ENCODE measurements at regions not wholly inside any gene's neighbourhood (a gene's known extent, or its start where the extent isn't known, plus 50 kb on each side); places are given as distances from the start of the nearest gene placed in this dataset.

DNA sequence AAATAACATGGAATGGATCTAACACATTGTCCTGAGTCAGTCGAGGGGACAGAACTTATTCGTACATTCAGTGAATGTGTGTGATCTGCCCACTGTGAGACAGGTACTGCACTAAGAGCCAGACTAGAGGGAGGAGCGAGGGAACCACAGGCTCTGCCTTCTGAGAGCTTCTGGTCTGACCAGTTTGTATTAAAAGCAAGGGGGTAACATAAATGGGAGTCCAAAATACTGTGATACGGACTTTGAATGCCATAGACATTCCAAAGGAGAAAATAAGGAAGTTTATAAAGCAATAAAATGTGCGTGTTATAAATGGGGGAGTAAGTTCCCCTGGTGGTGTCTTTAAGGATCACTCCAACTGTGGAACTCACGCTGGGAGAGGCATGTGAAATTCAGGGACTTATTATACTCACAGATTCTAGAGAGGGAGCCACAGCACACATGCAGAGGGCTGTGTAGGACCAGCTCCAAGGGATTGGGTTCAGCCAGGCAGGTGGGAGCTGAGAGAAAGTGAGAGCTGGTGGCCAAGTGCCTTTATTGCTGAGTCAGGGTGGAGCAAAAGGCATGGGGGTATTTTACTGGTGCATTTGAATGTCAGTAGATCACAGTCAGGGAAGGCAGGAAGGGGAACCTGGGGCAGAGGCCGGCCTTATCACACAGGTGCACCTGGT lies 186.5 kb upstream of the WWC1 start:
- H3K36me3 ChIP-seq, result no peaks in the 10 kb centered on the region
- H3K27me3 ChIP-seq, result no peaks in the 10 kb centered on the region
- ATAC-seq (no peak), DNase-seq (no peak)
- intact Hi-C loops (cut with DNase I; ENCODE audit: low total_unique reads) (no loop called here), in situ Hi-C loops (cut with MboI; ENCODE audit: low sequenced_read_pairs in 4 of 4) (no loop called here)
- H3K4me3 ChIP-seq, result no peak overlapping the region
- H3K27ac ChIP-seq, result no peak overlapping the region
- H3K4me1 ChIP-seq, result no peaks in the 10 kb centered on the region
- TF ChIP-seq POLR2A (IDR thresholded peaks at IDR 0.05), result no peak
- TF ChIP-seq, protein P1, sequence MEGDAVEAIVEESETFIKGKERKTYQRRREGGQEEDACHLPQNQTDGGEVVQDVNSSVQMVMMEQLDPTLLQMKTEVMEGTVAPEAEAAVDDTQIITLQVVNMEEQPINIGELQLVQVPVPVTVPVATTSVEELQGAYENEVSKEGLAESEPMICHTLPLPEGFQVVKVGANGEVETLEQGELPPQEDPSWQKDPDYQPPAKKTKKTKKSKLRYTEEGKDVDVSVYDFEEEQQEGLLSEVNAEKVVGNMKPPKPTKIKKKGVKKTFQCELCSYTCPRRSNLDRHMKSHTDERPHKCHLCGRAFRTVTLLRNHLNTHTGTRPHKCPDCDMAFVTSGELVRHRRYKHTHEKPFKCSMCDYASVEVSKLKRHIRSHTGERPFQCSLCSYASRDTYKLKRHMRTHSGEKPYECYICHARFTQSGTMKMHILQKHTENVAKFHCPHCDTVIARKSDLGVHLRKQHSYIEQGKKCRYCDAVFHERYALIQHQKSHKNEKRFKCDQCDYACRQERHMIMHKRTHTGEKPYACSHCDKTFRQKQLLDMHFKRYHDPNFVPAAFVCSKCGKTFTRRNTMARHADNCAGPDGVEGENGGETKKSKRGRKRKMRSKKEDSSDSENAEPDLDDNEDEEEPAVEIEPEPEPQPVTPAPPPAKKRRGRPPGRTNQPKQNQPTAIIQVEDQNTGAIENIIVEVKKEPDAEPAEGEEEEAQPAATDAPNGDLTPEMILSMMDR (IDR thresholded peaks at IDR 0.05 in 4 of 5, conservative IDR thresholded peaks at IDR 0.05 in 1 of 5), result no peak
- H3K9me3 ChIP-seq, result no peaks in the 10 kb centered on the region

DNA sequence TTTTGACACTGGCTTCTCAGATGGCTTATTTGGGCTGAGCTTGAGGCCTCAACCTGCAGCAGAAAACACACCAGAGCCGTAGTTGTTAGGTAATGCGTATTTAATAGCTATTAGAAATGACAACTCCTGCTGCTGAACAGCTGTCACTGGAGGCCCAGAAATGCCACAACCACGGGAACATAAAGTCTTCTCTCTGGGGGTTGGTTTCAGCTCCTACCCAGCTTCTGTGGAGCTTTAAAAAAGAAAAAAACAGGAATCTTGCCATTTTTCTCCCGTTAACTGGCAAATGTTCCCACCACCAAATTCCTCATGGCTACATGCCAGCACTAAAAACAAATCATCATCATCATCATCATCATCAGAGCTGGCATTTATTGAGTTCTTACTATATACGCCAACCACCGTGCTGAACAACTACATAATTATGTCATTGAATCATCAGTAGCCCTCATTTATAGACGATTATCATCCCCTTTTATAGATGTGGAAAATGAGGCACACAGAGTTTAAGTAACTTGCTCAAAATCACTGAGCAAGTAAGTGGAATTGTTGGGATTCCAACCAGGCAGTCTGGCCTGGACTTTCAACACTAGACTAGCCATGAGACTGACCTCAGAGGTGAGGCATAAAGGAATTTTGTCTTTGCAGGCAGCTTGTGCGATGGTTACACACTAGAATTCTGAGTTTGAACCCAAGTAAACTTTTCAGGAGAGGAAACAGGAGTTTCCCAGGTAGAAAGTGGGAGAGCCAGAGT lies 185.3 kb upstream of the WWC1 start:
- H3K27ac ChIP-seq, result no peak overlapping the region
- H3K4me3 ChIP-seq, result no peak overlapping the region
- H3K36me3 ChIP-seq, result no peaks in the 10 kb centered on the region
- DNase-seq (no peak), ATAC-seq (no peak)
- TF ChIP-seq, protein P1 (IDR thresholded peaks at IDR 0.05 in 4 of 5, conservative IDR thresholded peaks at IDR 0.05 in 1 of 5), result no peak
- no peak for TF ChIP-seq POLR2A (IDR thresholded peaks at IDR 0.05)
- intact Hi-C loops (cut with DNase I; ENCODE audit: low total_unique reads) (no loop called here), in situ Hi-C loops (cut with MboI; ENCODE audit: low sequenced_read_pairs in 4 of 4) (no loop called here)
- H3K4me1 ChIP-seq, result no peaks in the 10 kb centered on the region
- no peaks in the 10 kb centered on the region for H3K9me3 ChIP-seq
- no peaks in the 10 kb centered on the region for H3K27me3 ChIP-seq

DNA sequence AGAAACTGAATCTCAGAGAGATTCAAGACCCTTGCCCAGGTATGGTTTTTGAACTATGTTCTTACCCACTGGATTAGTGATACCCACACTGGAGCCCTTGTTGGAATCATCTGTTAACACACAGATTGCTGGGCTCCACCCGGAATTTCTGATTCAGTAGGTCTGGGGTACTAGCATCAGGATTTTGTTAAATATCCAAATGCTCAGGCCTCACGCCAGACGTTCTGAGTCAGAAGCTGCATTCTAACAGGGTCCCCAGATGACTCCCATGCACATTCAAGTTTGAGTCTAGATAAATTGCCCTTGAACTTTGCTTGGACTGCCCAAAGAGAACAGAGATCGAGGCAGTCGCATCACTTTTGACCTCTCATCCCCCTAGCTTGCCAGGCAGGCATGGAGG lies 182.0 kb upstream of the WWC1 start:
- in situ Hi-C loops (cut with MboI; ENCODE audit: low sequenced_read_pairs in 4 of 4) (no loop called here), intact Hi-C loops (cut with DNase I; ENCODE audit: low total_unique reads) (no loop called here)
- Histone ChIP-seq H3K36me3 (no peaks in the 10 kb centered on the region), H3K27me3 (no peaks in the 10 kb centered on the region), H3K9me3 (no peaks in the 10 kb centered on the region), H3K27ac (no peak overlapping the region), H3K4me1 (no peaks in the 10 kb centered on the region), H3K4me3 (no peak overlapping the region)
- TF ChIP-seq, protein P1 (IDR thresholded peaks at IDR 0.05 in 4 of 5, conservative IDR thresholded peaks at IDR 0.05 in 1 of 5), result no peak
- TF ChIP-seq POLR2A (IDR thresholded peaks at IDR 0.05), result no peak
- ATAC-seq (no peak), DNase-seq (no peak)

DNA sequence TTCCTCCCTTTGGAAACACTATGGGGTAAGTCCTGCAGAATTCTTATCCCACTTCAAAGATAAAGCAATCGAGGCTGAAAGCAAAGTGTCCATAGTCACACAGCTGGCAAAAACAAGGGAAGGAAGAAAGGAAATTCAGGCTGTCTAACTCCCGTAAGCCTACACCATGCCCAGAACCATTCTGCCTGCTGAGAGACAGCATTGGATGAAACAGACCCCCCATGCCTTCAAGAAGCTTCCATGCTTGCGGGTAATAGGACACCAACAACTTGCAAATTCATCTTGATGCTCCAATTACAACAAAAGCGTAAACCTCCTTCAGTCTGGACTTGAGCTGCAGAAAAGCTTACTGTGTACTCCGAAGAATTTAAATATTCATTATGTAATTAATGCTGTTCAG lies 181.1 kb upstream of the WWC1 start:
- DNase-seq (no peak), ATAC-seq (no peak)
- H3K27me3 ChIP-seq, result no peaks in the 10 kb centered on the region
- no peaks in the 10 kb centered on the region for H3K36me3 ChIP-seq
- TF ChIP-seq, protein P1 (IDR thresholded peaks at IDR 0.05 in 4 of 5, conservative IDR thresholded peaks at IDR 0.05 in 1 of 5), result no peak
- no peak for TF ChIP-seq POLR2A (IDR thresholded peaks at IDR 0.05)
- in situ Hi-C loops (cut with MboI; ENCODE audit: low sequenced_read_pairs in 4 of 4) (no loop called here), intact Hi-C loops (cut with DNase I; ENCODE audit: low total_unique reads) (no loop called here)
- no peaks in the 10 kb centered on the region for H3K9me3 ChIP-seq
- no peak overlapping the region for H3K27ac ChIP-seq
- H3K4me3 ChIP-seq, result no peak overlapping the region
- H3K4me1 ChIP-seq, result no peaks in the 10 kb centered on the region

Data from gastrocnemius medialis (tissue), 4 donors.